Suprapubic skin (tissue), 4 donors: ENCODE measurements at regions not wholly inside any gene's neighbourhood (a gene's known extent, or its start where the extent isn't known, plus 50 kb on each side); places are given as distances from the start of the nearest gene placed in this dataset.

Experiments
- CTCF ChIP-seq, 2 donors: fragments of 200-600 bp in 1 of 2; fragments of 450-650 bp in 1 of 2; sonication (generic) in 1 of 2; IDR thresholded peaks; one replicate each; pipeline ENCODE4 v1.5.1; 2016 to 2019; ENCODE audit warnings: antibody characterized with exemption in 2 of 2, mild to moderate bottlenecking in 1 of 2, moderate library complexity in 1 of 2
- EP300 ChIP-seq: sonication (generic); formaldehyde crosslinking; IDR thresholded peaks from one replicate; pipeline ENCODE4 v1.6.1; 2017; ENCODE audit warnings: antibody characterized with exemption
- POLR2A ChIP-seq, 2 donors: fragments of 450-650 bp; IDR thresholded peaks; one replicate each; pipeline ENCODE4 v1.6.1; 2017; ENCODE audit warnings: antibody characterized with exemption in 2 of 2, mild to moderate bottlenecking in 2 of 2, moderate library complexity in 2 of 2
- POLR2AphosphoS5 ChIP-seq, 3 donors: sonication (generic); formaldehyde crosslinking; IDR thresholded peaks; one replicate each; pipeline ENCODE4 v1.6.1; 2017; ENCODE audit warnings: antibody characterized with exemption in 3 of 3

- TF ChIP-seq POLR2AphosphoS5 (IDR thresholded peaks at IDR 0.05), result no peak
- no peak for TF ChIP-seq CTCF (IDR thresholded peaks at IDR 0.05)
- no peak for TF ChIP-seq POLR2A (IDR thresholded peaks at IDR 0.05)
- no peak for TF ChIP-seq EP300
These were observed 179.0 kb downstream of the PMP22 start for GRCh38 chr17:15085890-15086677.
